Suppressor macrophage treated with lipopolysaccharide for 1 hour (primary cell): ENCODE measurements at regions not wholly inside any gene's neighbourhood (a gene's known extent, or its start where the extent isn't known, plus 50 kb on each side); places are given as distances from the start of the nearest gene placed in this dataset.
"Not testable (repeated sequence)": the region's sequence is repeated elsewhere in the genome, so short reads cannot be mapped to it uniquely, and the experiment has no call there.

ENCODE experiments used
- DNase-seq, 3 donors: peaks; one replicate each; pipeline ENCODE4 v3.0.0-alpha.2; 2020 to 2022

- DNase-seq, result no peak
Measured at GRCh38 chr3:168839653-168840052, 743.9 kb upstream of the GOLIM4 start.

DNA sequence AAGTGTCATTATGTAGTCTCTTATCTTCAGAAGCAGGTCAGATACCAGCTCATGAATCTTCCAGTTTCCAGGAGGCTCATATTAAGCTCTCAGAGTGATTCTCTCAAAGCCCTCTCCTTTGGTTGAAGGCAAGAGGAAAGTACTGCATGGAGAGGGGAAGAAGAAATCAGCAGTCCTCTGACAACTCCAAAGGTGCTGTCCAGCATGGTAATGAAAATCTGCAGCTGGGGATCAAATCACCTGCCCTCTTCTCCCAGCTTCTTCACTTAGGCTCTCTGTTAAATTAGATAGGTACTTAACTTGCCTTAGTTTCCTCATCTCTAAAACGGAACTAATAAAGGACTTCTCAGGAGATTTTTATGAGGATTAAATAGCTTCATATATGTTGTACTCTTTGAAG, 738.8 kb upstream of the GOLIM4 start:
- DNase-seq, result no peak

- DNase-seq, result no peak
Measured at GRCh38 chr3:168828943-168829342, 733.2 kb upstream of the GOLIM4 start.

DNA sequence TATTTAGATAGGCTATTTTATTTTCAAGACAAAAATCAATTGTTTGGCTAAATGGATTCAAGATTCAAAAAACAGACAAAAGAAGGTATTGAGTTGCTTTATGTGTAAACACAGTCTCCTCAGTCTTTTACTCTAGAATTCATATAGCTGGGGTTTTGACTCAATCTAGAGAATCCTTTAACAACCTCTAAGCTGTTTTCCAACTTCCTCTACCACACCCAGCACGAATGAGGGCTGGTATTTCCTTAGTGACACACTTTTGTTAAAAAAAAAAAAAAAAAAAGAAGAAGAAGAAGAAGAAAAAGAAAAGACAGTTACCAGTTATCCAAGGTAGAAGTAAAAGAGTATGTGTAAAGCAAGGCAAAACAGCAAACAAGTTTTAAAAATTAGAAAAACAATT, 732.8 kb upstream of the GOLIM4 start:
- peak in 1 of 3 donors; percentile 7 for DNase-seq

DNA sequence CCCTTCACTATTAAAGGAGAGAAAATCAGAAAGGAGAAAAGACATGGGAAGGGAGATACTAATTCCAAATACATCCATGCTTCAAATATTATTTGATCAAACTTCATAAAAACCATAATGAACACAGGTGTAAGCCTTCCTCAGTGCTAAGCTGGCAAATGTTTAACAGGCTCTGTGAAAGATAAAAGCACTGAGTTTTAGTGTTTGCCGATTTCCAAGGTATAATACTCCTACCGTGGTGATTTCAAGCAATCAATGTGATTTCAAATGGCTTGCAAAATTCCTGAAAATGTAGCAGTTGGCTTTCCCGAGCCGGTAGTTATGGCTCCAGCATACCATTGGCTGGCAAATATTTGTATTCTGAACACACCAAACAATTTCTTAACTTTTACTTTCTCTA, 732.3 kb upstream of the GOLIM4 start:
- DNase-seq, result no peak

GRCh38 chr3:168824107-168824506, 728.4 kb upstream of the GOLIM4 start:
- no peak for DNase-seq

GRCh38 chr3:168823466-168823865, 727.7 kb upstream of the GOLIM4 start:
- DNase-seq, result no peak

GRCh38 chr3:168820810-168821415, 725.2 kb upstream of the GOLIM4 start:
- no peak for DNase-seq

- DNase-seq, result no peak
Measured at GRCh38 chr3:168817177-168817576, 721.5 kb upstream of the GOLIM4 start.

DNA sequence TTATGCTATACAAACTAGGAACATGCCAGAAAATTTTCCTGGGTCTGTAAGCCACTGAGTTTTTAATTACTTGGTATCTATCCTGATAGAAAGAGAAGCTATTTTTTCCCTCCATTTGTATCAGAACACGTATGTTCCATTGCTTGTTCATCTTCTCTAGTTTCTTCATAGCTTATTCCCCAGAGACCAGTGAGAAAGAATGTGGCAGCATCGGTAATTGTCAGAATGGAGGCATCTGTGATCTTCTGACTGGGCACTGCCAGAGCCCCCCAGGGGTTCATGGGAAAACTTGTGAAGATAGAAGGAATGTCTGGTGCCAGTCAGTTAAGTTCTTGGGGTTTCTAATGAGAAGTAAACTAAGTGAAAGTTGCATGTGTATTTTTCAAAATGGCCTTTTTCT, 720.2 kb upstream of the GOLIM4 start:
- DNase-seq, result no peak

DNA sequence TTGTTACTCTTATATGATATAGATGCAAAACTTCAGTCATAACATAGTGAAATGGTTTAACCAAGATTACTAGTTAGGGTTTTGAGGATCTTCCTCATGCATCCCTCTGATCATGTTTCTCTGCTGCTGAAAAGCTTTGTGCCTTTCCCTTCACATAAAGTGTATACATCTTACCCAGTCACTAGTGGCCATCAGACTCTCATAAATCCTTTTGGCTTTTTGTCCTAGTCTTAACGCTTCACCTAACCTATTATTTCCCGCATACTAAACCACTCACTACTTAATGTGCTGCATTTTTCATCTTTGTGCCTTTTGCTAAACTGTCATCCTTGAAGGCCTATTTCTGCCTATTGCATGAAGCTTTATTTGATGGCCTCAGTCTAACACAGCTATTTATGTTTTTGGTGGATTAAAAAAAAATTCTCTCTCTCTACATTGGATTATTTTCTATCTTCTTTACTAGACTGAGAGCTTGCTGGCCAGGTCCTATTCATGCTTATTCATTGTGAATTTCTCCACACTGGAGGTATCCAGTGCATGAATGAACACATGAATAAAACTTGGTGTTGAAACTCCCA, 717.6 kb upstream of the GOLIM4 start:
- DNase-seq, result no peak

DNA sequence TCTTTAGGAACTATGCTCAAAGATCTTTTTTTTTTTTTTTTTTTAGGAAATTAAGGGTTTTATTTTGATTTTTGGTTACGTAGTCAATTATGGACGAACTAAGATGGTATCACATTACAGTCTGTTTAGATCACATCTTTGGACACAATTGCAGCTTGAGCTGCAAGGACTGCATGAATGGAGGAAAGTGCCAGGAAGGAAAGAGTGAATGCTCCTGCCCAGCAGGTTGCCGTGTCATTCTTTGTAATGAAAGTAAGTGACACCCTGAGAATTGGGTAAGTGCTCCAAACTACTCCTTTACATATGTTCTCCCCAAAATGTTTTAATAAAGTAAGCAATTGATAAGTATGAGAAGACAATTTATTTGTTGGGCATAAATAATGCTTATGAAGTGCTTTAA, 716.5 kb upstream of the GOLIM4 start:
- DNase-seq, result no peak

GRCh38 chr3:168808596-168808995, 712.9 kb upstream of the GOLIM4 start:
- DNase-seq, result no peak

DNA sequence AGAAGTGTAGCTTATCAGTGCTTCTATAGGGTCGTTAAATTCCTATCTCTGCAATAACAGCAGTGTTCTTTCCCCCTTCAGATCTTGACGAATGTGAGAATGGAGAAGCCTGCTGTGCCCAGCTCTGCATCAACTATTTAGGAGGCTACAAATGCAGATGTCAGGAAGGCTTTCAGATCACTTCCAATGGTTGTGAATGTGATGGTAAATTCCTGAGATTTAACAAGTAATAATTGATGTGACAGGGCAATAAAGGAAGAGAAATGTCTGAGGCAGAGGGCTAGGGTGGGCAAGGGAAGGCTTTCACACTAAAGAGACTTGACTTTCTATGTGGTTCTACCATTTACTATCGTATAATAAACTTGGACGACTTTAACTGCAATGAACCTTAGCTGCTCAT, 711.7 kb upstream of the GOLIM4 start:
- no peak for DNase-seq

GRCh38 chr3:168806871-168807270, 711.1 kb upstream of the GOLIM4 start:
- DNase-seq, result no peak

- no peak for DNase-seq
Measured at GRCh38 chr3:168803536-168803935, 707.8 kb upstream of the GOLIM4 start.

DNA sequence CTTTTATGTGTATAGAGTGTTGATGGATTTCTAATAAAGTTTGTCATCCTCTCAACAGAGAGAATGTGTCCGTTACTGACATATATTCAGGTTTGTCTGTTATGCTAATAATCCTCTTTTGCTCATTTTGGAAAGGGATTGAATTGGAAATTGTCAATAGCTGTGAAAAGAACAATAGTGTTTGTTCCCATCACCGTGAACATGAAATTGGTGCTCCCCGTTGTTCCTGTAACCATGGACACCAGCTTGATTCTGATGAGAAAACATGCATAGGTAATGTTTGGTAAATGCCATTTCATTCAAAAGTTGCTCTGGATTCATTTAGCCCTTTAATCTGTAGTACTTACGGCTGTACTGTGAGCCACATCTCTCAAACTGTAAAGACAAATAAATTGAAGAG, 707.0 kb upstream of the GOLIM4 start:
- DNase-seq, result no peak

DNA sequence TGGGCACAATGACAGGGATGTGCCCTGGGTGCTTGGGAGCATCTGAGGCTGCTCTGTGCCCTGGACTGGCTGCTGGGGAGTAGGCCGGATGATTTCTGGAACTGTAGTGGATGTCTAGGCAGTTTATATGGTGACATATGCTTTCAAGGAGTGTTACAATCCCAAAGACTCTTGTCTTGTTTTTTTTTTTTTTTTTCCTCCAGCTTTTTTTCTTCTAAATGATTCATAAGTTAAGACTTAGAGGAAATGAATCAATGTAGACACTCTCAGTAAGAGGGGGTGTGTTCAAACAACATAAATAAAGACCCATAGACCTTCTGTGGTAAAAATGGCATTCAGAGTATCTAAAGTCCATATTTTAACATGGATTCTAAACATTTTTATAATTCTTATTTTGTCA, 706.1 kb upstream of the GOLIM4 start:
- DNase-seq, result no peak

- no peak for DNase-seq
Measured at GRCh38 chr3:168796339-168796738, 700.6 kb upstream of the GOLIM4 start.

DNA sequence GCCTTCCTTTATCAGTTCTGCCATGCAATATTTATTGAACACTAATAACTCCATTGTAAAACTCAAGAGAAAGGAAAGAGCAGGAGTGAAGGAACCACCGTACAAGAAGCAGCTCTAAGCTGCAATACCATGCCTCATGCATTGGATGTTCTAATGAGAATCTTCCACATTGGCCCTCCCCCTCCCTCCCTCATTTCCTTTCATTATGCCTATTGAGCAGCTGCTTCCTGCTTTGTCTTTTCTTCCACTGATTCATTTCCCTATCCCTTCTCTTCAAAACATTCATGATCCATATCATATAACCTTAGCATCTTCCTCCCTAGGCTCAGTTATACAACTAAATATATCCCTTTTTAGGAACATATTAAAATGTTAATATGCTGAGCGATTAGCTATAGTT, 698.7 kb upstream of the GOLIM4 start:
- no peak for DNase-seq

DNA sequence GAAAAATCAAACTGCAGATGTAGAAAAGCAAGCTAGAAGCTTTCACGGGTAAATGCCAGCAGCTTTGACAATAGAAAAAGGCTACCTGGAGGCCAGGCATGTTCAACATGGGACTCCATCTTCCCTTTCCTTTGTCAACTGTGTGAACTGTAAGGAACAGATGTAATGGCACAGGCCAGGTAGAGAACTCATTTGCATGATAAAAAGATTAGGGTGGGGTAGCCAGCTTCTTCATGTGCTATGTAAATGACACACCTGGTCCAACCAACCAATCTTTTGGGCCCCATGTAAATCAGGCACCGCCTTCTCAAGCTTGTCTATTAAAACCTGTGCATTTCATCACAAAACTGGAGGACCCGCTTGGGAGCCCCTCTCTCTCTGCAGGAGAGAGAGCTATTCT, 686.5 kb upstream of the GOLIM4 start:
- no peak for DNase-seq

DNA sequence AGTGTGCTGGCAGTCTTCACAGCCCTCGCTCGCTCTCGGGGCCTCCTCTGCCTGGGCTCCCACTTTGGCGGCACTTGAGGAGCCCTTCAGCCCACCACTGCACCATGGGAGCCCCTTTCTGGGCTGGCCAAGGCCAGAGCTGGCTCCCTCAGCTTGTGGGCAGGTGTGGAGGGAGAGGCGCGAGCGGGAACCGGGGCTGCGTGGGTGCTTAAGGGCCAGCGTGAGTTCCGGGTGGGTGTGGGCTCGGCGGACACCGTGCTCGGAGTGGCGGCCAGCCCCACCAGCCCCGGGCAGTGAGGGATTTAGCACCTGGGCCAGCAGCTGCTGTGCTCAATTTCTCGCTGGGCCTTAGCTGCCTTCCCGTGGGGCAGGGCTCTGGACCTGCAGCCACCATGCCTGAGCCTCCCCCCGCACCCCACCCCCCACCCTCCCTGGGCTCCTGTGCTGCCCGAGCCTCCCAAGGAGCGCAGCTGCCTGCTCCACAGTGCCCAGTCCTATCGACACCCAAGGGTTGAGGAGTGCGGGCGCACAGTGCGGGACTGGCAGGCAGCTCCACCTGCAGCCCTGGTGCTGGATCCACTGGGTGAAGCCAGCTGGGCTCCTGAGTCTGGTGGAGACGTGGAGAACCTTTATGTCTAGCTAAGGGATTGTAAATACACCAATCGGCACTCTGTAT, 684.4 kb upstream of the GOLIM4 start:
- DNase-seq, result not testable (repeated sequence)

DNA sequence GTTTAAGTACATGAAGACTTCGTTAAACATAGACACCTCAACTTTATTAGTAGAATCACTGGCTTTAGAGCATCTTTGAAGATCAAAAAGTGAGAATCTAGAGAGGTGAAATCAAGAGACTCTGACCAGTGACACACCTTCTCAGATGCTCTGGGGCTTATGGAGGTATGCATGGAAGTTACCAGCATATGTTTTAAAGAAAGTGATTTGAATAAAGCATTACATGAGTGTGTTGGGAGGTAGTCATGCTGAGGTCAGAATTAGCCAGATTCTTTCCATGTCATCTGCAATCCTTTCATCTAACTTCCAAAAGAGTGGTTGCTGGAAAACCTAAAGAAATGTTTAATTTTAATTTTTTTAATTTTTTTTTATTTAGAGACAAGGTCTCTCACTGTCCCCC, 658.0 kb upstream of the GOLIM4 start:
- no peak for DNase-seq

- no peak for DNase-seq
Measured at GRCh38 chr3:168752339-168752738, 656.6 kb upstream of the GOLIM4 start.

DNA sequence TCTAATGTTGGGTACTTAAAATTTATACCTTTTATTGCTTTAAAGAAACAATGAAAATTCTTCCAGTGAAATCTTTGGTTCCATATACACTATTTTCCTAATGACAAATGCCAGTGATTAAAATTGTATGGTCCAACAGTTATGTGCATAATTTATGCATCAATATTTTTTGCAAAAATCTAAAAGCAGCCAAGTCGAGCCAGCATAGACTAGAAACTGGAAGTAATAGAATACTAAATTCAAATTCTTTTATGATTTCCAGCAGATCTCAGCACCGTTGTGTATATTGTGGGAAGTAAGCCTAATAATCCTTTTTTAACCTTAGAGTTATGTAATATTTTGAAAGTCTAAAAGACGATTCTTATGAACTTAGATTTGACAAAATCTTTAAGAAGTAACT, 652.0 kb upstream of the GOLIM4 start:
- DNase-seq, result no peak
